ENCODE measurements at regions not wholly inside any gene's neighbourhood (a gene's known extent, or its start where the extent isn't known, plus 50 kb on each side); places are given as distances from the start of the nearest gene placed in this dataset.

GRCh38 chr5:128641861-128642260 lies 103.8 kb upstream of the FBN2 start:
- no peak for DNase-seq
- intact Hi-C loops (cut with DNase I), result no loop called here
- TF ChIP-seq CTCF (IDR thresholded peaks at IDR 0.05) (no peak), POLR2A (IDR thresholded peaks at IDR 0.05) (no peak)
- no peak for ATAC-seq
- no peaks in the 10 kb centered on the region for H3K9me3 ChIP-seq
- no peaks in the 10 kb centered on the region for H3K36me3 ChIP-seq
- H3K4me1 ChIP-seq, result no peaks in the 10 kb centered on the region
- WGBS, 4 donors, result 78 to 91% (median 82%) methylated on average over 1 of the region's 1 CpG
- H3K27me3 ChIP-seq, result no peaks in the 10 kb centered on the region
- H3K4me3 ChIP-seq, result no peak overlapping the region
- H3K27ac ChIP-seq, result no peak overlapping the region

- intact Hi-C loops (cut with DNase I), result no loop called here
- Histone ChIP-seq H3K27ac (no peak overlapping the region), H3K27me3 (no peaks in the 10 kb centered on the region), H3K9me3 (no peaks in the 10 kb centered on the region), H3K4me1 (no peaks in the 10 kb centered on the region), H3K36me3 (no peaks in the 10 kb centered on the region), H3K4me3 (no peak overlapping the region)
- ATAC-seq (no peak), DNase-seq (no peak)
- TF ChIP-seq CTCF (IDR thresholded peaks at IDR 0.05), result no peak
- no peak for TF ChIP-seq POLR2A (IDR thresholded peaks at IDR 0.05)
- 54 to 56% (median 55%) methylated on average over 4 of the region's 4 CpGs for WGBS, 4 donors
Measured at GRCh38 chr5:128644863-128645262, 106.8 kb upstream of the FBN2 start.

- Histone ChIP-seq H3K36me3 (no peaks in the 10 kb centered on the region), H3K4me1 (no peaks in the 10 kb centered on the region), H3K27ac (no peak overlapping the region), H3K4me3 (no peak overlapping the region), H3K27me3 (no peaks in the 10 kb centered on the region), H3K9me3 (peaks cover 0 to 2% (median 0%) of the 10 kb centered on the region in 12 donors)
- 67 to 95% (median 73%) methylated on average over 1 of the region's 1 CpG for WGBS, 4 donors
- intact Hi-C loops (cut with DNase I), result no loop called here
- no peak for DNase-seq
- no peak for TF ChIP-seq POLR2A (IDR thresholded peaks at IDR 0.05)
- TF ChIP-seq CTCF (IDR thresholded peaks at IDR 0.05), result no peak
- ATAC-seq, result no peak
Measured at GRCh38 chr5:128645581-128645980, 107.5 kb upstream of the FBN2 start.

GRCh38 chr5:128646176-128646575 lies 108.1 kb upstream of the FBN2 start:
- Histone ChIP-seq H3K27me3 (no peaks in the 10 kb centered on the region), H3K4me1 (no peaks in the 10 kb centered on the region), H3K27ac (no peak overlapping the region), H3K36me3 (no peaks in the 10 kb centered on the region), H3K4me3 (no peak overlapping the region), H3K9me3 (peaks cover 0 to 2% (median 0%) of the 10 kb centered on the region in 12 donors)
- WGBS, 4 donors, result 85 to 92% (median 89%) methylated on average over 2 of the region's 2 CpGs
- no peak for ATAC-seq
- DNase-seq, result no peak
- no peak for TF ChIP-seq CTCF (IDR thresholded peaks at IDR 0.05)
- no peak for TF ChIP-seq POLR2A (IDR thresholded peaks at IDR 0.05)
- intact Hi-C loops (cut with DNase I), result no loop called here

Measured in heart left ventricle (tissue), 16 donors.